NCI-H82 treated with DMSO at 0.1 percent for 48 hours (cell line): ENCODE measurements at regions not wholly inside any gene's neighbourhood (a gene's known extent, or its start where the extent isn't known, plus 50 kb on each side); places are given as distances from the start of the nearest gene placed in this dataset.
A peak's percentile ranks its signal among the peaks of the same experiment; 100 is the strongest.

ENCODE experiments used
- DNase-seq: peaks from one replicate; lab custom pipeline; 2025; ENCODE audit not compliant: unreplicated experiment; lab: John Stamatoyannopoulos, UW

DNA sequence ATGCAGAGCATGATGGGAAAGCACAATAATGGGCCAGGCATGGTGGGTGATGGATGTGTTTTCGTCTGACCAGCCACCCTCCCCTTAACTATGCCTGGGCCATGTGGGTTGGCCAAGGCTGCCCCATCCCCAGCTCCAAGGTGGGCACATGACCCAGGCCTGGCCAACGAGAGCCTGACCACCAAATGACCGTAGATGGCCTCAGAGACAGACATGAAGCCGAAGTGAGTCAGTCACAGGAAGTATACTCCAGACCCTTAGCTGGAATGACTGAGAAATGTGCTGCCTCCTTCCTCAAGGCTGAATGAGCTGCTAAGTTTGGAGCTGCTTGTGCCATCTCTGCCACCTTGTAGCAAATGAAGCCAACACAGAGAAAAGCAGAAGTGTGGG lies 233.6 kb downstream of the BCL11B start:
- DNase-seq = no peak

DNA sequence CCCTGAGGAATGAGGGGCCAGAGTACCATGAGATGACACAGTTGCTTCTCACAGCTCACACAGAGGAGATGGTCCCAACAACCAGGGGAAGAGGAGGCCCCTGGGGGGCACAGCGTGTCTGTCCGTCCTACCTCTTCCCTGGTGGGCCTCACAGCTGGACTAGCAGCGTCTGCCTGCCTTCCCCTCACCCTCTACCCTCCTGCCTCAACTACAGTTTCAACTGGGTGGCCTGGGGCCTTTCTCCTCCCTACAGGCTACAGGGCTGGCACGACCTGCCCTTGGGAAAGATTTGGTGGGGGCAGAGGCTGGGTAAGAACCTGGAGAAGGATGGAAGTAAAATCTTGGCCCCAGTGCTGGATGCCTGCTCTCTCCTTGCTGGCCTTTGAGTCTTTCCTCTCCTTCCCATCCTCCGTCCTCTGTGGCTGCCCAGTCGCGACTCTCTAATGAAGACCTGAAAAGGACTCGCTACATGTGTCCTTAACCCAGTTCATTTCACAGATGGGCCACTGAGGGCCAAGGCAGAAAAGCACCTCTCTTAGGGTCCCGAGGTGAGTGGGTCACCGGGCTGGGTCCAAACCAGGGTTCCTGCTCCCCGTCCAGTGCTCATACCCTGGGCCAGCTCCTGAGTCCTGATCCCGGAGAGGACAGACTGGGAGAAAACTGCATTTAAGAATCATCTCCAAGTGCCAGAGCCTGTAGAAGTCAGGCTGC lies 232.5 kb downstream of the BCL11B start:
- DNase-seq = no peak

DNA sequence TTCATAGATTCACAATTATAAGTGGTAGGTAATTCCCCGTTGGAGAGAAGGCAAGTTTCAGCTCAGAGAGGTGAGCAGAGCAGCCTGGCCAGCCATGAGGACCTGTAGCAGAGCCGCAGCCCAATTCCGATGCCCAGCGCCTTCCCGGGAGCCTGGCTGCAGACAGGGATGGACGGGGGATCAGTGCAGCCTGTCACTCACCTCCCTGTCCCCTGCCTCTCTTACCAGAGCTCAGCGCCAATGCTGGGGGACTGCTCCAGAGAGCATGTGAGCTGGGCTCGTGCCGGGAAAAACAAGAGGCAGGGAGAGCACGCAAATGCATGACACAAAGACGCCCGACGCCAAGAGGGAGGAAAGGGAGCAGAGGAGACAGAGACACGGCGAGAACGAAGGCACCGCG lies 231.9 kb downstream of the BCL11B start:
- DNase-seq = no peak

DNA sequence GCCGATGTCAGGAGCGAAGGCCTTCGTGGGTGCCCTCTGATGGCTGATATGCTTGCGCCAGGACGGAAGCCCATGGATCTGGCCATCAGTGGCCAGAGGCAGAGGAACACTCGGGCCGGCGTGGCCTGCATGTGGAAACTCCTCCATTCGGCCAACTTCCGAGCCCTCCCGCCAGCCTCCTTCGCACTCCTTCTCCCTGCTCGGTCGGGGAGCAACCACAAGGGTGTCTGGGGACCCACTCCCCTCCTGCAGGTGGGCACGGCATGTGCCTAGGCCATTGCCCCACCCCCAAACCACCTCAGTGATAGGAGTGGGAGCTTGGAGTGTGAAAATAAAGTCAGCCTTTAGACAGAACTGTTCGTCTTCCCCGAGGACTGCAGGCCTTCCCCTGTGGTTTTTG lies 231.3 kb downstream of the BCL11B start:
- no peak for DNase-seq

DNA sequence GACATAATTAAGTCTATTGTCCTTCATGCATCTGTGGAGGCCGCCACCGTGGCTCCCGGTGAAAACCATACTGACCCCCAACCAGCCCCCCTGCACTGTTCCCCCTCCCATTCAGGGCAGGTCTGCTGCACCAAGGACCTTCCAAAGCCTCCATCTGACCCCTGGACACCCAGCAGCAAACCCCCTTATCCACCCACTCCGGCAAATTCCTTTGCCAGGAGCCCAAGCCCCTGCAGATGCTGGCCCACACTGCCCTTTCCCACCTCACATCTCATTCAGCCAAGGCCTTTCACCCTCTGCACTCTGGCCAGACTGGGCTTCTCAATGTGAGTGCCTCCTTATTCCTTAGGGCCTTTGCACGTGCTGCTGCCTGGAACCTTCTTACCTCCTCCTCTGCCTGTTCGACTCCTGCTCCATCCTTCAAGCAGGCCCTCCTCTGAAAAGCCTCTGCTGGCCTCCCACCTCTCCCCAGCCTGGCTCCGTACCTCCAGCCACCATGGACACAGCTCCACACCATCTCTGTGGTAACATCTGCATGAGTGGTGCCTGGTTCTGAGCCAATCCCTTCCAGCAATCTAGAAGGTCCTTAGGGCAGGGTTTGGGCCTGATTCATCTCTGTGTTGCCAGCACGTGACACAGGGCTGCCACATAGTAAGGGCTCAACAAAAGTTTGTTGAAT lies 230.7 kb downstream of the BCL11B start:
- DNase-seq = no peak

DNA sequence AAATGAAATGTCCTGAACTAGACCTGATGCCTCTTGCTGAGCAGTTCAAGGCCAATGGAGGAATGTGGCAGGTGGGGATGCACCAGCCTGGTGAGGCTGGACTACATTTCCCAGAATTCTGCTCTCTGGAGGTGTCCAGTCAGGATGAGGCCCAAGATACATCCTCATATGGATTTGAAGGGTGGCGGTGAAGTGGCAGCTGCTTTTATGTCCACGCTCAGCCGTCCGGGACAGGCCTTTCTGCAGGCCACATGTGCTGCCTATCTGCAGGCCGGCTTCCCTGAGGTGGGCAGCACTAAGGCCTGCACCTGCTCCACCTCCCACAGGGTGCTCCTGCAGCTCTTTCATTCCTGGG lies 230.2 kb downstream of the BCL11B start:
- DNase-seq = no peak

DNA sequence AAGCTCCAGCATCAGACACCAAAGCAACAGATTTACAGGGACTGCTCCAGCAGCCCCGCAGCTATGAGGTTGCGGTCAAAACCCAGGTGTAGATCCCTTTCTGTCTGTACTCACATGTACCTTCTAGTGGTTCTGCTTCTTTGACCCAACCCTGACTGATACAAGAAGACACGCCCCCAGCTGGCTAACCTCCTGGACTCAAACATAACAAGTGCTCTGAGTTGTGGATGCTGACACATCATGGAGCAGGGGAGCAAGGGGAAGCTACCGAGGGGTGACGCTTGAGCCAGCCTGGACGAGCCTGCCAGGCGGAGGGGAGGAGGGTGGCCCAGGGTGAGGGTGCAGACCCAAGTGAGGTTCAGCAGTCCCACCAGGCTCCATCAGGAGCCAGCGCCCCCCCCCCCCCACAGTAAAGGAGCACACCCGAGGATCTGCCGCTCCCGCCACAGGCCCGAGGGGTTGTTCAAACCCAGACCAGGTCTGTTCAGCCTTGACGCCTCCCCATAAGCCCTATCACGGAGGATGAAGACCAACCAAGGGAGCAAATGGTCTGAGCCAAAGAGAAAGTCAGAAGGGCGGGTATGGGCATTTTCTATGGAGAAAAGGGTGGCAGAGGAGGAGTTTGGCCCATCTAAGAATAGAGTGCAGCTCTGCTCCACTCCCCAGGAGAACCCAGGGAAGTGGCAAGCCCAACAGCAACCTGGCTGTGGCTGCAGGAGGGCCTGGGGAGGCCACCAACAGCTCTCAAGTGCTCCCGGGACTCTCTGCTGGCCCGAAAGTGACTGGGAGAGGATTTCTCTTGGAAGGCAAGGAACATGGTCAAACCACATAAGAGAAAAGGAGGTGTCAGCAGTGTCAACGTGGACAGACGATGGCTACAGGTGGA lies 229.4 kb downstream of the BCL11B start:
- no peak for DNase-seq

DNA sequence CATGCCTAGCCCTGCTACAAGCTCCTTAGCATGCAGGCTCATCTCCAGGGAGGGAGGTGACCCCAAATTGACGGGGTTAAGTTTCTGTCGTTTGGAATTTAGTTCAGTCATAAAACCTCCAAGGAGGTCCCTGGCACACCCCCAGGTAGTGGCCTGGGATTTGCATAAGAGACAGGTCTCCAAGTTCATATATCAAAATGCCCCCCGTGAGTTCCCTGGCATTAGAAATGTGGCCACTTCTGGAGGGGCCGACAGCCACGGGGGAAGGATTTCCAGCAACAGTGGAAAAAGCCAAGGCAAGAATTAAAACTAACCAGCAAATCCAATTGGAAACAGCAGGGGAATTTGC lies 228.8 kb downstream of the BCL11B start:
- no peak for DNase-seq

DNA sequence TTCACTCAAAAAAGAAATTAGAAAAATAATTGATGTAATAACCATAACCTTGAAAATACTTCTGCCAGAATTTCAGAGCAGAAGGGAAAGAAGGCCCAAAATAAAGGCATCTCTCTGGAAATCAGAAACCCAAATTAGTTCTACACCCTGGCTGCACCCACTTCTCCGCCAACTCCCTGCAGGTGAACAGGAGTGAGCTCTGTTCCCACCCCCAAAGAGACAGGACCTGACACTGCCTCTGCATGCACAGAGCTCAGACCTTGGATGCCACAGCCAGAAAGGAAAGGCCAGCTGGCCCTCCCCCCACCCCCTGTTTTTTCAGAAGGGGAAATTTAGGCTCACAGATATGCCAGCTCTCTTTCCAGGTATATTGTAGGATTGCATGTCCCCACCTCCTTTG lies 228.2 kb downstream of the BCL11B start:
- no peak for DNase-seq

DNA sequence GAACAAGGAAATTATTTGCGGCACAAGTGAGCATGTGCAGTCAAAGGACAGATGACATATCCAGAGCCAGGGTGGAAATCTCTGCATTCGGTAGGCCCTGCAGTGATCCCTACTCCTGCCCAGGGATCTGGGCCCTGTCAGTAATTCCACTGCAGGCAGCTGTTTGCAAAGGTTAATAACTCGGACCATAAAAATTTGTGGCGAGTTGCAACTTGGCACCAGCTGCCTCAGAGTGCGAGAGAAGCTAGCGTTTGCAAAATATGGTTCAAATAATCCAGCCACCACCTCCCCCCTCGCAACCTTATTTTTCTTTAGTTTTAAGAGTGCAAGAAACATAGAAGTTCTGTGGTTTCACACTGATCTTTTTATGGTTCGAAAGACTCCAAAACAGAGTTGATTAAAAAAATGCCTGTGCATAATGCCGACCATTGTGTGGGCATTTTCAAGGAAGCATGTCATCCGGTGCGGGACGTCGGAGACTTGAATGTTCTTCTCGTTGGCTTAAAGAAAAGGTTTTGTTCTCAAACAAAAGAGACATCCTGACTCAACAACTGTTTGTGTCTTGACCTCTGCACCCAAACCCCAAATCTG lies 224.5 kb downstream of the BCL11B start:
- DNase-seq = no peak

DNA sequence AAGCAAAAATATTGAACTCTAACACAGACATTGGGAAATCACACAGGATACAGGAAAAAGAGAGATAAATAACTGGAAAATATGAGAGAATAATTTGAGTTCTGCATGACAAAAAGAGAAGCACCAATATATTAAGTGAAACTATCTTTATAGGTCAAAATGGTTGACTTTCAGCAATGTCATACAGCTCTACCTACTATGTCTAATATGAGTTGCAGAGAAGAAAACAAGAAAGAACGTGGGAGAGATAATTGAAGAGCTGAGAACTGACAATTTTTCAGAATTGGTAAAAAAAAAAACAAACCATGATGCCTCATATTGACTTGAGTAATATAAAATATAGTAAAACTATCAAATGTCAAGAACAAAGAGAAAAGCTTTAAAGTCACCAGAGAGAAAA lies 221.7 kb downstream of the BCL11B start:
- no peak for DNase-seq

DNA sequence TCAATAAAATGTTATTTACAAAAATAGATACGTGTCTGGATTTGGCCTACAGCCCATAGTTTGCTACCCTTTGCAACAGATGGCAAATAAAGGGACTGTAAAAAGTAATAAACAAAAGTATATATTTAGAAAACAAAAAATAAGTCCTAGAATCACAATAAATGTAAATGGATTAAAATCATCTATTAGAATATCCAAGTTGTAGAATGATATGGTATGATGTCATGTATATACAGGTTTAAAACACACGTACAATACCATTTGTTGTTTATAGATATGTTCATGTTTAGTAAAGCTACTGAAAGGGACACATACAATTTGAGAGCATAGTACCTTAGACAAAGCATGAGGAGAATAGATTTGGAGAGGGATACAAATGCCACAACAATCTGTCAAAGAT lies 219.5 kb downstream of the BCL11B start:
- no peak for DNase-seq

DNA sequence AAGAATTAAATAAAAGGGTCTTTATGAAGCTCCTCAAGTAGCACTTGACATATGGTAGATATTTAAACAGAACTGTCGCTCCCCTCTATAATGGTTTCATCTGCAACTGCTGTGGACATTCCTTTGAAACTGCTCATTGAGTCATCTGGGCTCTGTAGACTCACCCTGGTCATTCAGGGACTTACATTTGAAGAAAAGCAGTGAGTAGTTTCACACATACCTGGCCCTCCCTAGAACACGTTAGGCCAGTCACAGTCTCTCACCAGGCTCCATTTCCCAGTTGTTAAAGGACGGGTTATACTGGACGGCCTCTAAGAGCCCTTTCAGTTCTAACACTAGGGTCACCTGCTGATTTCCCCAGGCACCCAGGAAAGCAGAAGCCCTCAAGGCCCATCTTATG lies 217.0 kb downstream of the BCL11B start:
- no peak for DNase-seq

DNA sequence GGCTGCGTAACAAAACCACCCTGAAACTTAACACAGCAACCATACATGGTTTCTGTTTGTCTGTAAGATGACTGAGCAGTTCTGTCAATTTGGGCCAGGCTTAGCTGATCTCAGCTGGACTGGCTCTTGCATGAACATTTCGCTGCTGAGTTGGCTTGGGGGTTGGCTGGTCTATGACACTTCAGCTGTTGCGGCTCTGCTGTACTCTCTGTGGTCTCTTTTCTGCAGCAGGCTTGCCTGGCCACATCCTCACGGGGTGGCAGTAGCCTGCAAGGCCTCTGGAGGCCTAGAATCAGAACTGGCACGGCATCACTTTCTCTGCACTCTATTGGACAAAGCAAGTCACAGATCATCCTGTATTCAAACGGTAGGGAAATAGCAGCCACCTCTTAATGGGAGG lies 216.2 kb downstream of the BCL11B start:
- DNase-seq = no peak

DNA sequence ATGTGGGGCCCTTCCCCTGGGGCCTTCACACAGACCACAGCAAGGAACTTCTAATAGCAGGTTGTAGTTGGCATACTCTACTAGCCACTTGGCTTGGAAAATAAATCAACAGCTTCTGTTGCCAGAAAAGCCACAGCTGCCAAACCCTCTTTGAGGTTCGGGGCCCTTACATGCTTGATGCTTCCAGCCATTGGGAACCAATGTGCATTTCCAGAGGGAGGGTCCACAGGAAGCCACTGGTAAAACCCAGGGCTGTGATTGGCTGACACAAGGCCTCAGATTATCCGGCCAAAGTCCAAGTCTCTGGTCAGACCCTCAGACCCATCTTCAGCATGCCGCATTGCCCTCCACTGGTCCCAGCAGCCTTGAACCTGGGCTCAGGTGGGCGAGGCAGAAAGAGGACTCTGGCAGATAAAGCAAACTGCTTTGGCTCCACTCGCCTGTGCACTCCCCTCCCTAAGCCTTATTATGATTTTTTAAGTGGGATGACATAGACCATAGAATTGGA lies 214.4 kb downstream of the BCL11B start:
- no peak for DNase-seq

DNA sequence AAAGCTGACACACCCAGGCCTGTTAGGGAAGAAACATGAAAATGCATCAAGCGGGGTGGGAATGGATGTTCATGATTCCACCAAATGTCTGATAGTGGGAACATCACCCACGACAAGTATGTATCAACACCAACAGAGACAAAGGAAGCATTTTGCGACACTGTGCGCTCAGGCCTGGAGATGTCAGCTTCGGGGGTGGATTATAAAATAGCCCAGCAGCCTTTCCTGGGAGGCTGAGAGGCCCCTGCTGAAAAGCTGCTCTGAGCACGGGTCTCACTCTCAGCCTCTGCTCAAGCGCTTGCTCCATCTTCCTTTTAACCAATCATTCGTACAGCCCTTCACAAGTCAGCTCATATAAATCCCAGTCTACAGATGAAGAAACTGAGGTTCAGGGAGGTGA lies 213.5 kb downstream of the BCL11B start:
- no peak for DNase-seq

DNA sequence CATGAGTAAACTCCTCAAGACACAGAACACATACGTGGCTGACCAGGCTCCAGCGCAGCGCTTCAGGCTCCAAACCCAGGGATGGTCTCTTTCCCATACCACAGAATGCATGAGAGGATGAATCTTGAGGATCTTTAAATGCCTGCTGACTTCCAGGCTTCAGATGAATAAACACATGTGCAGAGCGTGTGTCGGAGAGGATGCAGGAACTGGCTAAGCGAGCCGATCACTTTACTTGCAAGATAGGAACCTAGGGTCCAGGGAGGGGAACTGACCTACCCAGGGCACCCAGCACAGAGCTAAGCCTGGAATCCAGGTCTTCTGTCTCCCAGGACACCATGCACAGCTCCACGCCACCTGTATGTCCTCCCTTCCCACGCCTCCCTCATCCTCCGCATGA lies 209.8 kb downstream of the BCL11B start:
- DNase-seq = no peak

DNA sequence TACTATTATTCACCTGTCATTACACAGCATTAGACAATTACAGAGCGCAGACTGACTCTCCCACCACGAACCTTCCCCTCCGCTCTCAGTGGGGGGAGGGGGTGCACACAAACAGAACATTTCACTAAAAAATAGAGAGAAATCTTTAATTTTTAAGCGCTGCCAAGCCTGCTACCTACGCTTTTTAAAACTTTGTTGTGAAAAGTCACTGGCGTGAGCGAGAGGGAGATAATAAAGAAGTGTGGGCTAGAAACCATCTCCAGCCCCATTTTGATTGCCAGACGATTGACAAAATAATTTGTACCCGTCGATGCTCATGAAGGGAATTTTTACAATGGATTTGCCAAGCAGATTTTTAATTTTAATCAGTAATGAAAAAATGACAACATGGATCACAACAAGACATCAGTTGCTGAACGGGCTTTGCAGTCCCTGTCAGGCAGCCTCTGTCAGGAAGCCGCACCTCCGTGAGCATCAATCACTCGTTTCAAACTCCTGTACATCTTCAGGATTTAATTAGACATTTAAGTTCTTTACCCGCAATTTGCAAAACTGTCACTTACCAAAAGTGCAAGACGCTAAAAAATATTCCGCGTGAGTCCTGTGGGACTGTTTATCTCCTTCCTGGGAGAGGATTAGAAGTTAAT lies 209.1 kb downstream of the BCL11B start:
- no peak for DNase-seq

DNA sequence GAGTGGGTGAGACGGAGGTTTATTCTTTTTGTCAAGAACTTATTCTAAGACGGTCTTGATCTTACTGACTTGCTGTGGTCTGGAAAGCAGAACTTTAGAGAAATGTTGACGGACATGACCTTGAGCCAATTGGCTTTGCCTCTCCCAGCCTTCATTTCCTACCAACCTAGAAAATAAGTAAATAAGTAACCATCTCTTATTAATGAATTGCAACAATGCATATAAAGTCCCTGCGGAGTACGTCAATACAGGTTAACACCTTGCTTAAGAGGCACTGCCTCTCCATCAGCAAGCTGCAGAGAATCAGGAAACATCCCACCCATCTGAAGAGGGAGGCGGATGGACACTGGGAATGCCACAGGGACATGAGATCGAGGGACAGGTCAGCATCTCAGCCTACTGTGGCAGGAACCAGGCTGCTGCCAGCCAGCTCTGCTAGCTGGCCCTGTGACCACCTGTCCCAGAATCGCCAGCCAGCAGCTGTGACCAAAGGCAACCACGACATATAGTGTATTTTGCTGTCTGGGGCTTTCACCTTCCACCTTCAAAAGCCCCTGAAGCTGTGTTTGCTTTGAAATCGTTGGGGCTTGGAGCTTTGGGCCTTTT lies 208.3 kb downstream of the BCL11B start:
- DNase-seq = no peak

DNA sequence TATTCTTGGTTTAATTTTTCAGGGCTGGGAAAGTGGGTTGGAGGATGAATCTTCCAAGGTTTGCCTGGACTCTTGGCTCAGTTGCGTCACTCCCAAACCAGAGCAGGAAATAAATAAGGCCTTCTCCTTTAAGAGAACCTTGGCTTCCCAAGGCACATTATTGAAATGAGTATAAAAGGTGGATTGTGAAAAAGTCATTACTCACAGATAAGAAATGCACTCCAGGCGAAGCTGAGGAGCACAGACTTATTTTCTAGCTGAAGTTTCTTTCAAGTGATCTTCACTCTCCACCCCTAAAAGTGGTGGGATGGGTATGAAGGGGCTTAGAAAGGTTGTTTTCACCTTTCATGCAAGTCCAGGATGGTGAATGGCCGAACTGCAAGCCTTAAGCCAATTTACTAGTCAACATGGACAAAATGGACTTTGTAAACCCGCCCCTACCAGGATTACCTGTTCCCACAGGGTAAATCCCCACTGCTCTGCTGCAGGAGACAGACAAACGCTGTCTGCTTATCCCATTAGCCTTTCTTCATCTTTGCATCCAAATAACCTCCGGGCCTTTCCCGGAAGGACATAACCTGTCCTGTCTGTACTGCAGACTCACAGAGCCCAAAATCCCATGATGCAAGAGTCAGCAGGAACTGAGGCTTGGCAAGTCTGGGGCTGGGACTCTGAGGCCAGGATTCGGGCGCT lies 207.6 kb downstream of the BCL11B start:
- peak; percentile 86 for DNase-seq
